NCI-H2107 treated with DMSO at 0.1 percent for 48 hours (cell line): ENCODE measurements at regions not wholly inside any gene's neighbourhood (a gene's known extent, or its start where the extent isn't known, plus 50 kb on each side); places are given as distances from the start of the nearest gene placed in this dataset.

Source experiments
- DNase-seq: peaks from one replicate; lab custom pipeline; 2025; ENCODE audit not compliant: unreplicated experiment; lab: John Stamatoyannopoulos, UW

- no peak for DNase-seq
Observed at GRCh38 chr10:129028451-129028850, 438.6 kb upstream of the MGMT start.

GRCh38 chr10:129029051-129029450 is 438.0 kb upstream of the MGMT start:
- no peak for DNase-seq

GRCh38 chr10:129029851-129030602 is 437.0 kb upstream of the MGMT start:
- DNase-seq: no peak

- DNase-seq: no peak
Observed at GRCh38 chr10:129030603-129030895, 436.5 kb upstream of the MGMT start.

- DNase-seq: no peak
Observed at GRCh38 chr10:129030996-129031843, 435.8 kb upstream of the MGMT start.

- no peak for DNase-seq
Observed at GRCh38 chr10:129031844-129032150, 435.2 kb upstream of the MGMT start.

- no peak for DNase-seq
Observed at GRCh38 chr10:129032372-129033313, 434.4 kb upstream of the MGMT start.

- DNase-seq: no peak
Observed at GRCh38 chr10:129033340-129033739, 433.7 kb upstream of the MGMT start.

GRCh38 chr10:129033790-129034272 is 433.2 kb upstream of the MGMT start:
- DNase-seq: no peak

GRCh38 chr10:129035052-129035827 is 431.8 kb upstream of the MGMT start:
- DNase-seq: no peak

- no peak for DNase-seq
Observed at GRCh38 chr10:129038522-129038921, 428.5 kb upstream of the MGMT start.

GRCh38 chr10:129039406-129040370 is 427.4 kb upstream of the MGMT start:
- DNase-seq: no peak

- no peak for DNase-seq
Observed at GRCh38 chr10:129040377-129040776, 426.7 kb upstream of the MGMT start.

- no peak for DNase-seq
Observed at GRCh38 chr10:129041916-129042315, 425.1 kb upstream of the MGMT start.

GRCh38 chr10:129042776-129043595 is 424.1 kb upstream of the MGMT start:
- DNase-seq: no peak

GRCh38 chr10:129043691-129044090 is 423.4 kb upstream of the MGMT start:
- no peak for DNase-seq

- no peak for DNase-seq
Observed at GRCh38 chr10:129045599-129045998, 421.4 kb upstream of the MGMT start.

- DNase-seq: no peak
Observed at GRCh38 chr10:129046065-129046681, 420.9 kb upstream of the MGMT start.
